Naive B cell (primary cell): ENCODE measurements at regions not wholly inside any gene's neighbourhood (a gene's known extent, or its start where the extent isn't known, plus 50 kb on each side); places are given as distances from the start of the nearest gene placed in this dataset.

Experiments
- ATAC-seq, 2 donors: fragments of 150-1000 bp; cut with Tn5 transposase; 2 replicates each; pipeline ENCODE4 v1.10.0; 2021; ENCODE audit warnings: low read depth in 2 of 2, mild to moderate bottlenecking in 2 of 2, moderate library complexity in 2 of 2
- DNase-seq: peaks from one replicate; pipeline ENCODE4 v3.0.0; 2022
- H3K27ac Mint-ChIP-seq, 6 donors: one replicate each; pipeline ENCODE4 v1.8.0; 2020 to 2022; ENCODE audit warnings: mild to moderate bottlenecking in 6 of 6, mixed read lengths in 6 of 6, moderate library complexity in 5 of 6, inconsistent platforms in 2 of 6
- H3K27me3 Mint-ChIP-seq, 3 donors: one replicate each; pipeline ENCODE4 v1.8.0; 2021 to 2022; ENCODE audit warnings: mixed read lengths in 3 of 3, mild to moderate bottlenecking in 1 of 3
- H3K36me3 Mint-ChIP-seq, 2 donors: one replicate each; pipeline ENCODE4 v1.8.0; 2020 to 2022; ENCODE audit warnings: mixed read lengths in 2 of 2, inconsistent platforms in 1 of 2, mild to moderate bottlenecking in 1 of 2
- H3K4me1 Mint-ChIP-seq, 3 donors: one replicate each; pipeline ENCODE4 v1.8.0; 2020 to 2022; ENCODE audit warnings: mixed read lengths in 3 of 3, inconsistent platforms in 1 of 3, mild to moderate bottlenecking in 1 of 3, moderate library complexity in 1 of 3
- H3K4me3 Mint-ChIP-seq, 8 donors: one replicate each; pipeline ENCODE4 v1.8.0; 2020 to 2022; ENCODE audit warnings: mild to moderate bottlenecking in 8 of 8, mixed read lengths in 8 of 8, moderate library complexity in 8 of 8, inconsistent platforms in 2 of 8
- H3K9me3 Mint-ChIP-seq, 7 donors: one replicate each; pipeline ENCODE4 v1.8.0; 2020 to 2022; ENCODE audit warnings: mixed read lengths in 7 of 7, mild to moderate bottlenecking in 5 of 7, inconsistent platforms in 2 of 7, moderate library complexity in 1 of 7

DNA sequence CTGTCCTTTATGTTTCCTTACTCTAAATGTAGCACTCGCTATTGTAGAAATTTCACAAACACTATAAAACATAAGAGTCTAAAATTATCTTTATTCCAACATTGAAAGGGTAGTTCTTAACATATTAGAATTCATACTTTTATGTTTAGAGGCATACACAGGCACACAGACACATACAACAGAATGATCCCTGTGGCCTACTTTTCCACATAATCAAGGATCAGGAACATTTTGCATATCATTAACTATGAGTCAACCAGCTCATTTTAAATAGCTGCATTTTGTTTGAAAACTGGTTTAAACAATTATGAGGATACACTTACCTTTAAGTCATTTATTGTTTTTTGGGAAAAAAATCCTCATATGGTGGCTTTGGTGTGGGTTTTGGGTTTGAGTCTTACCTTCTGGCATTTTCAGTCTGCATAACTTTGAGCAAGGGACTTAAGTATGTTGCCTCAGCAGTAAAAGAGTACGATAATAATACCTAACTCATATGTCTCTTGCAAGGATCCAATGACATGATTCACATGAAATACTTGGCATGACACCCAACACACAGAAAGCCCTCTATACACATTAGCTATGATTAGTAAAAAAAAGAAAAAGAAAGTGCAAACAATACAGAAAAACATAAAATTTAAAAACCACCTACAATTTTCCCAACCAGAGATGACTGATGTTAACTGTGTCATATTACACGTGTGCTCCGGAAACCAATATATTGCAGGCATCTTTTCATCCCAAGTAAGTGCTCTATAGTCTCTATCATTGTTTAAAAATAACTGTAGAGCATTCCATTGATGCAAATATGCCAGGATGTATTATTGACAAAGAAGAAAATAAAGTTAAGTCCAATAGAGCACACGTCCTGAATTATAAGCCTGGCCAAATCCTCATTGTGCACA lies 213.1 kb upstream of the ADAMTS9 start:
- Mint-ChIP-seq H3K4me1 (no peaks in the 10 kb centered on the region), H3K9me3 (peaks cover 0 to 11% (median 4%) of the 10 kb centered on the region in 7 donors), H3K27me3 (no peaks in the 10 kb centered on the region), H3K36me3 (no peaks in the 10 kb centered on the region), H3K27ac (no peak overlapping the region), H3K4me3 (no peak overlapping the region)
- no peak for DNase-seq
- no peak for ATAC-seq

GRCh38 chr3:64900156-64900555 lies 212.4 kb upstream of the ADAMTS9 start:
- DNase-seq (no peak), ATAC-seq (no peak)
- Mint-ChIP-seq H3K4me1 (no peaks in the 10 kb centered on the region), H3K36me3 (no peaks in the 10 kb centered on the region), H3K27ac (no peak overlapping the region), H3K4me3 (no peak overlapping the region), H3K9me3 (peaks cover 0 to 10% (median 4%) of the 10 kb centered on the region in 7 donors), H3K27me3 (no peaks in the 10 kb centered on the region)

GRCh38 chr3:64898941-64899340 lies 211.1 kb upstream of the ADAMTS9 start:
- DNase-seq = no peak

GRCh38 chr3:64895991-64896895 lies 208.4 kb upstream of the ADAMTS9 start:
- ATAC-seq (no peak), DNase-seq (no peak)
- Mint-ChIP-seq H3K27me3 (no peaks in the 10 kb centered on the region), H3K36me3 (no peaks in the 10 kb centered on the region), H3K9me3 (peaks cover 2 to 11% (median 7%) of the 10 kb centered on the region in 7 donors), H3K4me1 (no peaks in the 10 kb centered on the region), H3K4me3 (no peak overlapping the region), H3K27ac (no peak overlapping the region)

More at GRCh38 chr3:64898941-64899340, 211.1 kb upstream of the ADAMTS9 start:
- no peaks in the 10 kb centered on the region for H3K36me3 Mint-ChIP-seq
- H3K4me1 Mint-ChIP-seq = no peaks in the 10 kb centered on the region
- H3K27ac Mint-ChIP-seq = no peak overlapping the region
- peaks cover 0 to 12% (median 4%) of the 10 kb centered on the region in 7 donors for H3K9me3 Mint-ChIP-seq
- H3K27me3 Mint-ChIP-seq = no peaks in the 10 kb centered on the region
- no peak for ATAC-seq
- no peak overlapping the region for H3K4me3 Mint-ChIP-seq

GRCh38 chr3:64895106-64895990 lies 207.5 kb upstream of the ADAMTS9 start:
- Mint-ChIP-seq H3K27ac (no peak overlapping the region), H3K36me3 (no peaks in the 10 kb centered on the region), H3K27me3 (no peaks in the 10 kb centered on the region), H3K9me3 (peaks cover 0 to 9% (median 7%) of the 10 kb centered on the region in 7 donors), H3K4me1 (no peaks in the 10 kb centered on the region), H3K4me3 (no peak overlapping the region)
- DNase-seq (no peak), ATAC-seq (no peak)

DNA sequence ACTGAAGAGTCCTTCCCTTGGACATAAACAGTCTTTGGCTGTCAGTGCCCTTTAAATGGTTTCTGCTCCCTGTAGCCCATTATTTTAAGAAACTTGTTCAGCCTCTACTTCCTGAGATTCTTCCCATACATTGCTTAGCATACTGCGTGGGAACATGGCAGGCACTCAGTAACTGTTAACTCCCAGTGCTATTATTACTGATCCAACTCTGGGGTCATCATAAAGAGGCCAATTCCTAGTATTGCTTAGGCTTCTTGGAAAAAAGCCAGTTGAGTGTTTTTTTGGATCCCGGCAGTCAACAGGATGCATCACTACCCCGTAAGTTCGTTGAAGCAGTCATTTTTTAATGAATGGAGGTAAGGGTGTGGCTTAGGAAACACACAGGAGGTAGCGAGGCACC lies 206.2 kb upstream of the ADAMTS9 start:
- peaks cover 0 to 9% (median 6%) of the 10 kb centered on the region in 7 donors for H3K9me3 Mint-ChIP-seq
- H3K4me3 Mint-ChIP-seq = no peak overlapping the region
- no peak overlapping the region for H3K27ac Mint-ChIP-seq
- DNase-seq (no peak), ATAC-seq (no peak)
- no peaks in the 10 kb centered on the region for H3K36me3 Mint-ChIP-seq
- no peaks in the 10 kb centered on the region for H3K4me1 Mint-ChIP-seq
- no peaks in the 10 kb centered on the region for H3K27me3 Mint-ChIP-seq

- DNase-seq (no peak), ATAC-seq (no peak)
- no peak overlapping the region for H3K27ac Mint-ChIP-seq
- peaks cover 0 to 5% (median 3%) of the 10 kb centered on the region in 7 donors for H3K9me3 Mint-ChIP-seq
- H3K36me3 Mint-ChIP-seq = no peaks in the 10 kb centered on the region
- H3K4me1 Mint-ChIP-seq = no peaks in the 10 kb centered on the region
- no peaks in the 10 kb centered on the region for H3K27me3 Mint-ChIP-seq
- H3K4me3 Mint-ChIP-seq = no peak overlapping the region
These were observed 205.0 kb upstream of the ADAMTS9 start for GRCh38 chr3:64892671-64893309.

DNA sequence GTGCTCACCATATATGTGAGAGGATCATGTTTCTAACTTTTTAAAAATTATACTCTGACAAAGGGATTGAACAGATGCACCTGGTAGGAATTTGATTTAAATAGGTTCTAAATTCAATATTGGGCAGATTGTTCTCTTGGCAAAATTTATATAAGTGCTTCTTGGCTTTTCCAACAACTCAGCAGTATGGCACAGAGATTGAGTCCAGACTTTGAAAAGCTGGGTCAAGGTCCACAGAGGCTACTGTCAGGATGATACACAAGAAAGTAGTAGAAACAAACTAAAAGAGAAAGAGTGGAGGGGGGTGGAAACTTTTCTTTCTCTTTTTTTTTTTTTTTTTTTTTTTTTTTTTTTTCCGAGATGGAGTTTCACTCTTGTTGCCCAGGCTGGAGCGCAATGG lies 203.2 kb upstream of the ADAMTS9 start:
- ATAC-seq (no peak), DNase-seq (no peak)
- no peak overlapping the region for H3K4me3 Mint-ChIP-seq
- H3K36me3 Mint-ChIP-seq = no peaks in the 10 kb centered on the region
- H3K9me3 Mint-ChIP-seq = peaks cover 0 to 9% (median 5%) of the 10 kb centered on the region in 7 donors
- H3K27me3 Mint-ChIP-seq = no peaks in the 10 kb centered on the region
- H3K27ac Mint-ChIP-seq = no peak overlapping the region
- no peaks in the 10 kb centered on the region for H3K4me1 Mint-ChIP-seq

GRCh38 chr3:64890466-64890865 lies 202.7 kb upstream of the ADAMTS9 start:
- Mint-ChIP-seq H3K27ac (no peak overlapping the region), H3K36me3 (no peaks in the 10 kb centered on the region), H3K27me3 (no peaks in the 10 kb centered on the region), H3K4me1 (no peaks in the 10 kb centered on the region), H3K4me3 (no peak overlapping the region), H3K9me3 (peaks cover 0 to 9% (median 6%) of the 10 kb centered on the region in 7 donors)
- DNase-seq (no peak), ATAC-seq (no peak)

DNA sequence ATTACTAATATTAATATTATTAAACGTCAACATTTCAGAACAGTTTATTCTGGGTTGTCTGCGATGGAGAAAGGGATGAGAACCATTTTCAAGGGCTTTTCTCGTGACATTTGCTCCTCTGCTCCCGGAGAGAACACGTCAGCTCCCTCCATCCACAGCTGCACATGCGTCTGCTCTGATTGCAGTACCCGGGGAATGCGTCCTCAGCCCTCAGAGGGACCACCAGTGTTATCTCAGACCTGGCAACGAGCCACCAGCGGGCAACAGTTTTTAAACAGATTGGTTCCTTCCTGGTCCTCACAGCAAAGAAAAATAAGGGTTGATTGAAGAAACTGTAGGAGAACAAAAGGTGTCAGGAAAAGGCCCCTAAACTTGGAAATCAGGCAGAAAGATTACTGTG lies 202.2 kb upstream of the ADAMTS9 start:
- H3K27me3 Mint-ChIP-seq = no peaks in the 10 kb centered on the region
- no peak overlapping the region for H3K27ac Mint-ChIP-seq
- no peak for ATAC-seq
- H3K9me3 Mint-ChIP-seq = peaks cover 2 to 9% (median 6%) of the 10 kb centered on the region in 7 donors
- DNase-seq = no peak
- no peak overlapping the region for H3K4me3 Mint-ChIP-seq
- H3K4me1 Mint-ChIP-seq = no peaks in the 10 kb centered on the region
- H3K36me3 Mint-ChIP-seq = no peaks in the 10 kb centered on the region

- Mint-ChIP-seq H3K27ac (no peak overlapping the region), H3K27me3 (no peaks in the 10 kb centered on the region), H3K4me1 (no peaks in the 10 kb centered on the region), H3K4me3 (no peak overlapping the region), H3K36me3 (no peaks in the 10 kb centered on the region), H3K9me3 (peaks cover 0 to 12% (median 6%) of the 10 kb centered on the region in 7 donors)
- DNase-seq = no peak
- no peak for ATAC-seq
These were observed 201.1 kb upstream of the ADAMTS9 start for GRCh38 chr3:64888840-64889392.

DNA sequence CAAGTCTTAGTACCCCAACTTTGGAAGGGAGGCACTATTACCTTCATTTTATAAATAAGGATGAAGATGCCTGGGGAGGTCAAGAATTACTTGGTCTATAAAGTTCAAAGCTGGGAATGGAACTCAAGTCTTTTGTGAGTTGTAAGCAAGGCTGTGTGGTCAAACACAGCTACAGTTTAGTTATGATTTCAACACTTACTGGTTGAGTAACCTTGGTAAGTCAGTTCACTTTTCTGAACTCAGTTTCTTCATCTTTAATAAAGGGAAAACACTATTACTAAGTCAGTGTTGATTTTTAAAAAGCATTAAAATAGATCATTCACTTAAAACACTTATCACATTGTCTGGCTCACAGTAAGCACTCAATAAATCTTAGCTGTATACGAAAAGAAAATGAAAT lies 200.4 kb upstream of the ADAMTS9 start:
- ATAC-seq (no peak), DNase-seq (no peak)
- Mint-ChIP-seq H3K4me3 (no peak overlapping the region), H3K36me3 (no peaks in the 10 kb centered on the region), H3K4me1 (no peaks in the 10 kb centered on the region), H3K9me3 (peaks cover 0 to 12% (median 6%) of the 10 kb centered on the region in 7 donors), H3K27ac (no peak overlapping the region), H3K27me3 (no peaks in the 10 kb centered on the region)
